ENCODE measurements at regions not wholly inside any gene's neighbourhood (a gene's known extent, or its start where the extent isn't known, plus 50 kb on each side); places are given as distances from the start of the nearest gene placed in this dataset.

- no peak for TF ChIP-seq POLR2A (IDR thresholded peaks at IDR 0.05; ENCODE audit: low read depth, low read length)
- no peak for TF ChIP-seq POLR2AphosphoS5 (IDR thresholded peaks at IDR 0.05; ENCODE audit: low read depth, low read length)
- TF ChIP-seq TAF1 (IDR thresholded peaks at IDR 0.05; ENCODE audit: low read depth, low read length): no peak
These were observed 163.1 kb downstream of the TMEM18 start for GRCh38 chr2:513981-514706.

Data from GM12891 (cell line).